Suprapubic skin (tissue), 4 donors: ENCODE measurements at regions not wholly inside any gene's neighbourhood (a gene's known extent, or its start where the extent isn't known, plus 50 kb on each side); places are given as distances from the start of the nearest gene placed in this dataset.

Source experiments
- DNase-seq, 2 donors: peaks; one replicate each; pipeline ENCODE4 v3.0.0-alpha.2; 2019; ENCODE audit warnings: low spot score in 2 of 2
- H3K27ac ChIP-seq: fragments of 200-600 bp; sonication (generic); one replicate; pipeline ENCODE4 v1.5.1; 2019
- H3K27me3 ChIP-seq: fragments of 200-600 bp; sonication (generic); one replicate; pipeline ENCODE4 v1.5.1; 2019
- H3K36me3 ChIP-seq: fragments of 200-600 bp; sonication (generic); one replicate; pipeline ENCODE4 v1.5.1; 2019
- H3K4me1 ChIP-seq: fragments of 200-600 bp; sonication (generic); one replicate; pipeline ENCODE4 v1.5.1; 2019
- H3K4me3 ChIP-seq: fragments of 200-600 bp; sonication (generic); one replicate; pipeline ENCODE4 v1.5.1; 2019; ENCODE audit warnings: mild to moderate bottlenecking
- H3K9me3 ChIP-seq: fragments of 200-600 bp; sonication (generic); one replicate; pipeline ENCODE4 v1.5.1; 2019
- CTCF ChIP-seq, 2 donors: fragments of 200-600 bp in 1 of 2; fragments of 450-650 bp in 1 of 2; sonication (generic) in 1 of 2; IDR thresholded peaks; one replicate each; pipeline ENCODE4 v1.5.1; 2016 to 2019; ENCODE audit warnings: antibody characterized with exemption in 2 of 2, mild to moderate bottlenecking in 1 of 2, moderate library complexity in 1 of 2
- EP300 ChIP-seq: sonication (generic); formaldehyde crosslinking; IDR thresholded peaks from one replicate; pipeline ENCODE4 v1.6.1; 2017; ENCODE audit warnings: antibody characterized with exemption
- POLR2A ChIP-seq, 2 donors: fragments of 450-650 bp; IDR thresholded peaks; one replicate each; pipeline ENCODE4 v1.6.1; 2017; ENCODE audit warnings: antibody characterized with exemption in 2 of 2, mild to moderate bottlenecking in 2 of 2, moderate library complexity in 2 of 2
- POLR2AphosphoS5 ChIP-seq, 3 donors: sonication (generic); formaldehyde crosslinking; IDR thresholded peaks; one replicate each; pipeline ENCODE4 v1.6.1; 2017; ENCODE audit warnings: antibody characterized with exemption in 3 of 3
- WGBS: methylation state at CpG from one replicate; pipeline ENCODE4 v1.1.5; 2018; 5-methylcytosine and 5-hydroxymethylcytosine counted together

- no peaks in the 10 kb centered on the region for H3K9me3 ChIP-seq
- DNase-seq = no peak
- TF ChIP-seq POLR2A (IDR thresholded peaks at IDR 0.05) = no peak
- TF ChIP-seq POLR2AphosphoS5 (IDR thresholded peaks at IDR 0.05) = no peak
- no peak for TF ChIP-seq CTCF (IDR thresholded peaks at IDR 0.05)
- no peak for TF ChIP-seq EP300
- H3K36me3 ChIP-seq = no peaks in the 10 kb centered on the region
- H3K4me3 ChIP-seq = no peak overlapping the region
- no peak overlapping the region for H3K27ac ChIP-seq
- WGBS = 57% methylated on average over 1 of the region's 1 CpG
- H3K4me1 ChIP-seq = no peaks in the 10 kb centered on the region
- H3K27me3 ChIP-seq = no peaks in the 10 kb centered on the region
Observed at GRCh38 chr5:107124376-107124775, 546.4 kb downstream of the EFNA5 start.

- TF ChIP-seq CTCF (IDR thresholded peaks at IDR 0.05) (no peak), POLR2AphosphoS5 (IDR thresholded peaks at IDR 0.05) (no peak), POLR2A (IDR thresholded peaks at IDR 0.05) (no peak), EP300 (no peak)
Observed at GRCh38 chr5:107123014-107123413, 547.7 kb downstream of the EFNA5 start.

GRCh38 chr5:107121793-107122519 lies 548.8 kb downstream of the EFNA5 start:
- H3K36me3 ChIP-seq = no peaks in the 10 kb centered on the region
- 41% methylated on average over 3 of the region's 3 CpGs for WGBS

More at GRCh38 chr5:107123014-107123413, 547.7 kb downstream of the EFNA5 start:
- Histone ChIP-seq H3K36me3 (no peaks in the 10 kb centered on the region), H3K4me1 (no peaks in the 10 kb centered on the region), H3K4me3 (no peak overlapping the region), H3K9me3 (no peaks in the 10 kb centered on the region), H3K27ac (no peak overlapping the region), H3K27me3 (no peaks in the 10 kb centered on the region)
- WGBS = 95% methylated on average over 2 of the region's 2 CpGs
- DNase-seq = no peak

DNA sequence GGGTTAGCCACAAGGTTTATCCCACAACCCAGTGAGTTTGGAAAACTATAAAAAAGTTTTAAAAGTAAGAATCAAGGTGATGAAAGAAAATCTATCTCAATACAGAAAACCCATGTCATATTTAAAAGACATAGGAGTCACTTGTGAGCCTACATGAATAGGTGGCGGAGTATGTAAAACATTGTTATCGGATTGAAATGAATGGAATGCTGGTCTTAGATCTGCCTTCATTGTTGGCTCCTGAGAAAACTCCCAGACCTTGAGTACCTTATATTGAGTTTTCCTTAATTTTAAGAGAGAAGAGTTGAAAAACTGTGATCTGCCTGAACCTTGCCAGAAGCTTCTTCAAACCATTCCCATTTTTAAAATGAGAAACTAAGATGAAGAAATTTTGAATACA lies 551.1 kb downstream of the EFNA5 start:
- no peak overlapping the region for H3K27ac ChIP-seq
- no peak for DNase-seq
- H3K4me3 ChIP-seq = no peak overlapping the region
- H3K9me3 ChIP-seq = no peaks in the 10 kb centered on the region
- H3K4me1 ChIP-seq = no peaks in the 10 kb centered on the region
- TF ChIP-seq POLR2A (IDR thresholded peaks at IDR 0.05) = no peak
- no peak for TF ChIP-seq CTCF (IDR thresholded peaks at IDR 0.05)
- TF ChIP-seq EP300 = no peak
- TF ChIP-seq POLR2AphosphoS5 (IDR thresholded peaks at IDR 0.05) = no peak
- no peaks in the 10 kb centered on the region for H3K36me3 ChIP-seq
- whole genome bisulfite sequencing = 96% methylated on average over 2 of the region's 2 CpGs
- H3K27me3 ChIP-seq = no peaks in the 10 kb centered on the region

More at GRCh38 chr5:107121793-107122519, 548.8 kb downstream of the EFNA5 start:
- TF ChIP-seq EP300 = no peak
- TF ChIP-seq POLR2AphosphoS5 (IDR thresholded peaks at IDR 0.05) = no peak
- no peak for TF ChIP-seq CTCF (IDR thresholded peaks at IDR 0.05)
- no peak for TF ChIP-seq POLR2A (IDR thresholded peaks at IDR 0.05)
- Histone ChIP-seq H3K4me3 (no peak overlapping the region), H3K4me1 (no peaks in the 10 kb centered on the region), H3K27me3 (no peaks in the 10 kb centered on the region), H3K27ac (no peak overlapping the region), H3K9me3 (no peaks in the 10 kb centered on the region)
- DNase-seq = no peak

- 76% methylated on average over 6 of the region's 6 CpGs for whole genome bisulfite sequencing
Observed at GRCh38 chr5:107118184-107119019, 552.3 kb downstream of the EFNA5 start.

More at GRCh38 chr5:107118184-107119019, 552.3 kb downstream of the EFNA5 start:
- H3K36me3 ChIP-seq = no peaks in the 10 kb centered on the region
- H3K4me1 ChIP-seq = no peaks in the 10 kb centered on the region
- no peak for TF ChIP-seq EP300
- no peaks in the 10 kb centered on the region for H3K9me3 ChIP-seq
- no peak for DNase-seq
- H3K27ac ChIP-seq = no peak overlapping the region
- H3K27me3 ChIP-seq = no peaks in the 10 kb centered on the region
- H3K4me3 ChIP-seq = no peak overlapping the region
